ENCODE measurements at regions not wholly inside any gene's neighbourhood (a gene's known extent, or its start where the extent isn't known, plus 50 kb on each side); places are given as distances from the start of the nearest gene placed in this dataset.

DNA sequence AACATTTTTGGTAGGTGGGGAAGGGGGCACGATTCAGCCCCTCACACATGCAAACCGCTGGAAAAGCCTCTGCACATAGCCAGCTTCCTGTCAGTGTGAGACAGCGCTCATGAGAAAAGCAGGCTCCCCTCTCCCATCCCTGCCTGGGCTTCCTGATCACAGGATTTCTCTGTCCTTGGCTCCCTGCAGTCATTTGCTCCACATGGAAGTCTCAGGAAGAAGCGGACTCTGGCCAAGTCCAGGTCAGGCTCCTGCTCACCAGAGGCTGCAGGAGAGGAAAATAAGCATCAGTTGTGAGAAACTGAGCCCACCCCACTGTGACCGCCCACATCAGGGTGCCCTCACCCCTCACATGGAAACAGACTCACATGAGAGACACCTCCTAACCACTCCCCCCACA, 664.3 kb upstream of the TENM3 start:
- H3K27me3 ChIP-seq (ENCODE audit: insufficient read depth, low read length), result no peaks in the 10 kb centered on the region
- no peak overlapping the region for H3K4me3 ChIP-seq (ENCODE audit: low read length)
- no peaks in the 10 kb centered on the region for H3K9me3 ChIP-seq (ENCODE audit: low read depth, low read length)
- no peaks in the 10 kb centered on the region for H3K4me1 ChIP-seq (ENCODE audit: insufficient read depth, low read length)

DNA sequence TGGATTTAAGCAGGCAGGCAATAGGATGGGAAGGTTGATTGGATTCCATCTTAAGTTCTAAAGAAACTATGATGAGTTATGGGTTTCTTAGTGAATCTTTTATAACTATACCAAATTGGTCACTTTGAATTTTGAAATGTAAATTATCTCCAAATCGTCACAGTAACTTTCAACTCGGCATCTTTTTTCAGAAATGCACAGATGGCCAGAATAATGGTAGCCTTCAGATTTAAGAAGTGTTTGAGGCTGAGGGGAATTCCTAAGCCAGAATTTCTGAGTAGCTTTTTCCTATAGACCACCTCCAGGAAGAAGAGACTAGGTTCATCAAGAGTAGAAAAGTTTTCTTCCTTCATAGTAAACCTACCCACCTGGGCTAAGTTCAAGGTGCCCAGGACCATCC, 663.7 kb upstream of the TENM3 start:
- Histone ChIP-seq H3K4me1 (ENCODE audit: insufficient read depth, low read length) (no peaks in the 10 kb centered on the region), H3K4me3 (ENCODE audit: low read length) (no peak overlapping the region), H3K27me3 (ENCODE audit: insufficient read depth, low read length) (no peaks in the 10 kb centered on the region), H3K9me3 (ENCODE audit: low read depth, low read length) (no peaks in the 10 kb centered on the region)

DNA sequence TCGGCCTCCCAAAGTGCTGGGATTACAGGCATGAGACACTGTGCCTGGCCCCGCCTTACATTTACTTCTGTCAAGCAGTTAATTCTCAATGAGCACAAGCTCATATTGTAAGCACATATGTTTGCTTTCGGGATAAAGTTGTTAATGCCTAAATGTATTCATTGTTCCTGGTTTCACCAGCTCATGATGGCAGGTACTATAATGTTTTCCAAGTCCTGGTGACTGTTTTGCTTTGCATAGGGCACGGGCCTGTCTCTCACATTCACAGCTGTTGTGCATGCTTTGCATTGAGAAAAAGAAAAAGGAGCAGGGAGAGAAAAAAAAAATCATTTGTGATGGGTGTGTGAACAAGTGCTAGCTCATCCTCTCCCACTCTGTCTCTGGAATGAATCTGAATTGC, 661.2 kb upstream of the TENM3 start:
- H3K9me3 ChIP-seq (ENCODE audit: low read depth, low read length), result no peaks in the 10 kb centered on the region
- no peaks in the 10 kb centered on the region for H3K4me1 ChIP-seq (ENCODE audit: insufficient read depth, low read length)
- H3K4me3 ChIP-seq (ENCODE audit: low read length), result no peak overlapping the region
- H3K27me3 ChIP-seq (ENCODE audit: insufficient read depth, low read length), result no peaks in the 10 kb centered on the region

DNA sequence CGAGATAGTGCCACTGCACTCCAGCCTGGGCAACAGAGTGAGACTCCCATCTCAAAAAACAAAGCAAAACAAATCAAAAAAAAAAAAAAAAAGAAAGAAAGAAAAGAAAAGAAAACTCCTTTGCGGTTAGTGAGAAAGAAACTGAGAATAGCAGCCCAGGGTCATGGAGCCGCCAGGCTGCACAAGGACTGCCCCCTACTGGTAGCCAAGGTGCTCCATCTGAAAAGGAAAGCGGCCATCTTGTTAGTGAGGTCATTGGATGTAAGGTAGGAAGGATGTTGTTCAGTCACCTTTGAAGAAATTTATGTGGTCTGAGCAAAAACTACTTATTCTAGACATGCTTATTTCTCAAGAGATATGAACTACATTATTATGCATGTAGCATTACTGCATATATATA, 660.6 kb upstream of the TENM3 start:
- no peak overlapping the region for H3K4me3 ChIP-seq (ENCODE audit: low read length)

DNA sequence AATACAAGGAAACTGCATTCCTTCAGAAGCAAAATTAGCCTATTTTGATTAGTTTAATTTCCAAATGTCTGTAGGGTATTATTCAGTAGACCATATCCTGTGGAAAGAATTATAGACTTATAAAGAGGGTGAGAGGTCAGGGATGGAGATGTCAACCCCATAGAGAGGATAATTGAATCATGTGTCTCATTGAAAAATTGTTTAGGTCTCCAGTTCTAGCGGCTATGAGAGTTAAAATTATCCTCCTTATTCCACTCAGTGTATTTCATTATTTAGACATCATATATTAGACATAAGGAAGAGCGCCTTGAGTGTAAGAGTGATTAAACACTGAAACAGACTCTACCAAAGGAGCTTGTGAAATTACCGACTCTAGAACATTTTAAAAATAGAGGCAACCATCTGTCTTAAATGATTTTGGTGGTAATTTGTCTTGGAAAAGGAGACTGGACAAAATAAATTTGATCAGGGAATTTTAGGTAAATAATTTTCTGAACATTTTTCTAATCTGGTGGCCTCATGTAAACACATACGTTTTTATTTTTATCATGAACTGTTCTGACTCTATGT, 654.4 kb upstream of the TENM3 start:
- no peaks in the 10 kb centered on the region for H3K27me3 ChIP-seq (ENCODE audit: insufficient read depth, low read length)
- H3K4me3 ChIP-seq (ENCODE audit: low read length), result no peak overlapping the region
- no peaks in the 10 kb centered on the region for H3K4me1 ChIP-seq (ENCODE audit: insufficient read depth, low read length)
- no peaks in the 10 kb centered on the region for H3K9me3 ChIP-seq (ENCODE audit: low read depth, low read length)

More for the DNA sequence above, 660.6 kb upstream of the TENM3 start:
- Histone ChIP-seq H3K9me3 (ENCODE audit: low read depth, low read length) (no peaks in the 10 kb centered on the region), H3K27me3 (ENCODE audit: insufficient read depth, low read length) (no peaks in the 10 kb centered on the region), H3K4me1 (ENCODE audit: insufficient read depth, low read length) (no peaks in the 10 kb centered on the region)

DNA sequence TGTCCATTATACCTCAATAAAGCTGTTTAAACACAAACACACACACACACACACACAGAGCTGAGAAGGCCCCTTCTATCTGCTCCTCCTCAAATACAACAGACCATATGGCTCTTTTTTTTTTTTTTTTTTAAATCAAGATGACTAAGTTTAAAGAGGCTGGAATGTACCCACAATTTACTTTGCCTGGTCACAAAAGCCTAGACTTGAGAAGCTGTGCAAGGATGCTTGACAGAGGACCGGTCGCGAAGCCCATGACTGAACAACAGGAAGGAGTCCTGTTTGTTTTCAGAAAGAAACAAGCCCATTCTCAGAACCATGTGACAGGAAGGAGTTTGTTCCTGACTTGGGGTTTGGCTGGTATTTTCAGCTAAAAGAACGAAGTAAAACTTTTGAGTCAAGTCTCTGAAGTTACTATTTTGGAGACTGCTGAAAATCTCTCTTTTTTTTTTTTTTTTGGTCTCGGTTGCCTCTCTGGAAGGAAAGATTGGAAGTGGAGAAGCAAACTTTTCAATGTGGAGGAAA, 650.9 kb upstream of the TENM3 start:
- Histone ChIP-seq H3K4me3 (ENCODE audit: low read length) (no peak overlapping the region), H3K27me3 (ENCODE audit: insufficient read depth, low read length) (no peaks in the 10 kb centered on the region), H3K4me1 (ENCODE audit: insufficient read depth, low read length) (no peaks in the 10 kb centered on the region), H3K9me3 (ENCODE audit: low read depth, low read length) (no peaks in the 10 kb centered on the region)

DNA sequence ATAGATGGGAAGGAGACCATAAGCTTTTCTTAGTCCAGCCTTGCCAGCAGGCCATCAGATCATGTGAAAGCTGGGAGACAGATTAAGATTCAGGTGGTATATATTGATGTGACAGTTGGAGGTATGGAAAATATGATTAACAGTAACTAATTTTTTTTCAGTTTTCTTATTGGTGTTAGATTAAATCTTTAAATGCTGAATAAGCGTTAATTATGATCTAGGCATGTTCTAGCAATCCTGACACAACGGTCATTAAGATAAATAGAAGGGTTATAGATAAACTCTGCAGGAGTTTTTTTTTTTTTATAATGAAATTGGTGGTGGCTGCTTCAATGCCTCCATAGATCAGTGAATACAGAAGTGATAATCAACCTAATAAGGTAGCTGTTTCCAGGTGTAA, 649.5 kb upstream of the TENM3 start:
- Histone ChIP-seq H3K27me3 (ENCODE audit: insufficient read depth, low read length) (no peaks in the 10 kb centered on the region), H3K4me3 (ENCODE audit: low read length) (no peak overlapping the region), H3K4me1 (ENCODE audit: insufficient read depth, low read length) (no peaks in the 10 kb centered on the region), H3K9me3 (ENCODE audit: low read depth, low read length) (no peaks in the 10 kb centered on the region)

DNA sequence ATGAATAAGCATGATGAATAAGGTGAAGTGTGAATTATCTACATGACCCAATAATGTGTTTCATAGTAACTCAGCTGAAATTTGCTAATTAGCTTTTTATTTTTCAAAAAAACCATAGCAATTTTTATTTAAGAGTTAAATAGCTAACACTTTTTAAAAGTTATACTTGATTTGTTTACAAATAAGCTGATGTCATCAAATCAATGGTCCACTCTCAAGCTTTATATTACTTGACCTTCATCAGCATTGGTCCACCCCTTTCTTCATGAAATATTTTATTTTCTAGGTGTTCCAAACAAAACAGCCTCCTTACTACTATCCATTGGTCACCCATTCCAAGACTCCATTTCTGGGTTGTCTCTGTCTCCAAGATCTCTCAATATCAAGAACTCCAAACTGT, 649.0 kb upstream of the TENM3 start:
- Histone ChIP-seq H3K9me3 (ENCODE audit: low read depth, low read length) (no peaks in the 10 kb centered on the region), H3K4me3 (ENCODE audit: low read length) (no peak overlapping the region), H3K27me3 (ENCODE audit: insufficient read depth, low read length) (no peaks in the 10 kb centered on the region), H3K4me1 (ENCODE audit: insufficient read depth, low read length) (no peaks in the 10 kb centered on the region)

DNA sequence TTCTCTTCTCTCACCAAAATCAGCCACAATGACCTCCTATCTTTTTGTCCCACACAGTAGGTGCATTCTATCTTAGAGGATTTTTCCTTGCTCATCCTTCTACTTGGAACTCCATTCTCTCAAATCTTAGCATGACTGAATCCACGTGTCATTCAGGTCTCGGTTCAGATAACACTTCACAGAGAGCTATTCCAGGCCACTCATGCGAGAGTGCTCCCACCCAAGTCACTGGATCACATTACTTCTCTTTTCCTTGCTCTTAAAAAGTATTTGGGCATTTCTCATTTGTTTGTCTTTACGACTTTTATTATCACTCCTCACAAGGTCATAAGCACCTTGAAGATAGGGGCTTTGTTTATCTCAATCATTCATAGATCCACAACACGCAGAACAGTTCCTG, 647.5 kb upstream of the TENM3 start:
- H3K4me1 ChIP-seq (ENCODE audit: insufficient read depth, low read length), result no peaks in the 10 kb centered on the region
- no peak overlapping the region for H3K4me3 ChIP-seq (ENCODE audit: low read length)
- H3K9me3 ChIP-seq (ENCODE audit: low read depth, low read length), result no peaks in the 10 kb centered on the region
- no peaks in the 10 kb centered on the region for H3K27me3 ChIP-seq (ENCODE audit: insufficient read depth, low read length)

DNA sequence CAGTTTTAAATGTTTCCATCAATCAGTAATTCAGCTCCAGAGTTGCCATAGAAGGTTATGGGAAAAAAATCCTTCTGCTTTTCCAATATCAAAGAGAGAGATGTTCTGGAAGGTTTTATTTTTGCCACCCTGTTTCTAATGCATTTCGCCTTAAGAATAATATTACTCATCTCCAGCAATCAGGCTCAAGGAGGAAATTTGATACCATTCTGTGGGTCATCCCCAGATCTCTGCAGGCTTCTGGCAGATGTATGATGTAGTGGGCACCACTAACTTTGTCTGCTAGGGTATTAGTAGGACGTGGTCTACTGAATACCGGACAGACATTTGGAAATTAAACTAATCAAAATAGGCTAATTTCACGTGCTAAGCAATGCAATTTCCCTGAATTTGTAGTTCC, 645.4 kb upstream of the TENM3 start:
- no peaks in the 10 kb centered on the region for H3K9me3 ChIP-seq (ENCODE audit: low read depth, low read length)
- H3K4me3 ChIP-seq (ENCODE audit: low read length), result no peak overlapping the region
- no peaks in the 10 kb centered on the region for H3K27me3 ChIP-seq (ENCODE audit: insufficient read depth, low read length)
- no peaks in the 10 kb centered on the region for H3K4me1 ChIP-seq (ENCODE audit: insufficient read depth, low read length)

DNA sequence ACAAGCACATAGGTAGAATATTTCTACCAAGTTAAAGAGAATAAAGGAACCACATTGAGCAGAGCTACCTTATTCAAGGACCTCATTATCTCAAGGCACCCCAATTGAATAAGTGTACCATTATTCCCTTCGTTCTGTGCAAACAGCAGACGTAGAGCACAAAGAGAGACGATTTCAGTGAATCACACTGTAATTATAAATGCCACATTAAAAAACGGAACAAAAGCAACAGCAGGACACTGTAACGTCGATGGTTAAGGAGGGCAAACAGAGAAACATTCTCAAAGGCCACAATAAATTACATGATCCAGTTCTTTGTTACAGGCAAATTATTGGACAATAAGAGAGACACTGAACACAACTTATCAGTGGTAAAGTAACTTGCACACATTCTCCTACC, 644.1 kb upstream of the TENM3 start:
- H3K4me1 ChIP-seq (ENCODE audit: insufficient read depth, low read length), result no peaks in the 10 kb centered on the region
- no peaks in the 10 kb centered on the region for H3K27me3 ChIP-seq (ENCODE audit: insufficient read depth, low read length)
- H3K4me3 ChIP-seq (ENCODE audit: low read length), result no peak overlapping the region
- no peaks in the 10 kb centered on the region for H3K9me3 ChIP-seq (ENCODE audit: low read depth, low read length)

DNA sequence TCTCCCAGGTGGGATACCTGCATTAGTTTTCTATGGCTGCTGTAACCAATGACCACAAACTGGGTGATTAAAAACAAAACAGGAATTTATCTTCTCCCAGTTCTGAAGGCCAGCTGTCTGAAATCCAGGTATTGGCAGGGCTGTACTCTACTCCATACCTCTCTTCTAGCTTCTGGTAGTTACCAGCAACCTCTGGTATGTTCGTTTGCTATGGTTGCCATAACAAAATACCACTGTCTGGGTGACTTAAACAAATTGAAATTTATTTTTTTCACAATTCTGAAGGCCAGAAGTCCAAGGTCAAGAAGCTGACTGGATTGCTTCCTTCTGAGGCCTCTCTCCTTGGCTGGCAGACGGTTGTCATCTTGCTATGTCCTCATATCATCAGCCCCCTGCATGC, 642.1 kb upstream of the TENM3 start:
- no peaks in the 10 kb centered on the region for H3K9me3 ChIP-seq (ENCODE audit: low read depth, low read length)
- H3K4me1 ChIP-seq (ENCODE audit: insufficient read depth, low read length), result no peaks in the 10 kb centered on the region
- no peaks in the 10 kb centered on the region for H3K27me3 ChIP-seq (ENCODE audit: insufficient read depth, low read length)
- H3K4me3 ChIP-seq (ENCODE audit: low read length), result no peak overlapping the region

DNA sequence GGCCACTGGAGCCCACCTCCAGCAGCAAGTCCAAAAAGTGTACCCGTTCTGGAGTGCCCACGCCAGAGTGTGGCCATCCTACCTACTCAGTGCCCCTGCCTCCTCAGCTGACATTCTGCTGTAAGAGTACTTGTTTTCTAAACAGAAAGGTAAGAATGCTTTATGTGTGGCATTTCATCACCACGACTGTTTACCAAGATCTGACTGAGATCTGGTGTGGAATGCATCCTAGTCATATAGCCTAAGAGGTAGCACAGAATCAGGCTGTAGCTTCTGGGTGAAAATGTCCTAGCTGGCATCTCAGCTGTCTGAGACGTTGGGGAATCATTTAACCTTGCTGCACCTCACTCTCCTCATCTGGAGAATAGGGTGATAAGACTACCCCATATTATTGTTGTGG, 638.7 kb upstream of the TENM3 start:
- H3K4me1 ChIP-seq (ENCODE audit: insufficient read depth, low read length), result no peaks in the 10 kb centered on the region
- no peak overlapping the region for H3K4me3 ChIP-seq (ENCODE audit: low read length)
- no peaks in the 10 kb centered on the region for H3K9me3 ChIP-seq (ENCODE audit: low read depth, low read length)
- no peaks in the 10 kb centered on the region for H3K27me3 ChIP-seq (ENCODE audit: insufficient read depth, low read length)

DNA sequence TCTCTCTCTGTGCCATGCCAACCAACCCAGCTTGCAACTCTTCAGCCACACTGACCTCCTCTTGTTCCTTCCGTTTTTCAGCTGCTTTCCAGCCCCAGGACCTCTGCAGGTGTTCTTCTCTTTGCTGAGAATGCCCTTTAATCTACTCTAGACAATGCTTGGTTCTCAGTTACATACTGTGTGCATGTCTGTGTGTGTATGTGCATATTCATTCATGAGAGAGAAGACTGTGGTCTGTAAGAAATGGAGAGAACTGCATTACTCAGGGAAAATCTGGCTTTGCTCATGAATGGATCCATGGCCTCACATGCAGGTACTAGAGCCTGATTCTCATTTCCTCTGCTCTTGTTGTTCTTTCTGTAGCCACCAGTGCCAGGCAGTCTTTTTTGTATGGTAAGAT, 636.9 kb upstream of the TENM3 start:
- H3K27me3 ChIP-seq (ENCODE audit: insufficient read depth, low read length), result no peaks in the 10 kb centered on the region
- H3K9me3 ChIP-seq (ENCODE audit: low read depth, low read length), result no peaks in the 10 kb centered on the region
- H3K4me1 ChIP-seq (ENCODE audit: insufficient read depth, low read length), result no peaks in the 10 kb centered on the region
- no peak overlapping the region for H3K4me3 ChIP-seq (ENCODE audit: low read length)

DNA sequence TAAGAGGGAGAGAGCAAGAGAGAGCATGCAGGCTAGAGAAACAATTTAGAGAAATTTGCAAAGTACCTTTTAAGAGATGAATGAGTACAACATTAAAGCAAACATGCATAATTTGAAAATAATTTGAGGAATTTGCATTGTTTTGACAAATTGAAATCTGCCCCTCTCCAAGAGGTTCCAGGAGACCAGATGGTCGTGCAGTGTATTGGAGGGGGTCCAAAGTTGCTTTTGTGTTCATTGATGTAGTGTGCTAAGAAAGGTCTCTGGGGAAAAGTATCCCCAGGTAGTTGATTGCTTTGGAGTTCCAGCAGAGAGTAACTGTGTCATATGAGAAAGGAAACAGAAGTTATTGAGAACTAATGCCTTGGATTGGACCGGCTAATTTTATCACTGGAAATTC, 635.0 kb upstream of the TENM3 start:
- Histone ChIP-seq H3K27me3 (ENCODE audit: insufficient read depth, low read length) (no peaks in the 10 kb centered on the region), H3K4me3 (ENCODE audit: low read length) (no peak overlapping the region), H3K4me1 (ENCODE audit: insufficient read depth, low read length) (no peaks in the 10 kb centered on the region), H3K9me3 (ENCODE audit: low read depth, low read length) (no peaks in the 10 kb centered on the region)

DNA sequence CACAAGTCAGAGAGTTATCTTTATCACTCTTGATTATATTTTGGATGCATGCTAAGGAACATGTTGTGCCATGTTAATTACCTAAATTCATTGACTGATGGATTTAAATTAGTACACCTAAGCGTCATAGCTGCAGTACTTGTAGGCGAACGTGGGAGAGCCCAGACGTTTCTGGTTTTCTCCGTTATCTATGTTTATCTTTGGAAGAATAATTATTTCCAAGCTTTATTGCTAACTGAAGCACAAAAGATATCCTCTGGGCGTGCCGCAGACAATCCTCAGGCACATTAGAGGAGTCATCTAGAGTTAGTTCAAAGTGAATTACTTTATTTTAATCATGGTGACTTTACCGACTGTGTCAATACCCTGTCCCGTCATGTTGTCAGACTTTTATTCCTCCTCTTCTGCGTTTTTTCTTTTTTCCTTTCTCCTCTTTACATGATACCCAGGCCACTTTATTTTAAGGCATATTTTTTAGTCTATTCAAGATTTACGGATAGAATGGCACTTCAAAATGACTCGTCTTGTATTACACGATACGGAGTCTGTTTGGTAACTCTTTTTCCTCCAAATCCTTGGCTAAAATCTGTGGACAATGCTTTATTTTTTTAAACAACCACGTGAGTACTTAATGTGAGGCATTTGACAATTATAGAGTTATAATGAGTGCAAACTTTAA, 632.0 kb upstream of the TENM3 start:
- Histone ChIP-seq H3K4me1 (ENCODE audit: insufficient read depth, low read length) (no peaks in the 10 kb centered on the region), H3K4me3 (ENCODE audit: low read length) (no peak overlapping the region), H3K9me3 (ENCODE audit: low read depth, low read length) (no peaks in the 10 kb centered on the region), H3K27me3 (ENCODE audit: insufficient read depth, low read length) (no peaks in the 10 kb centered on the region)
